GM12878 (cell line): ENCODE measurements at regions not wholly inside any gene's neighbourhood (a gene's known extent, or its start where the extent isn't known, plus 50 kb on each side); places are given as distances from the start of the nearest gene placed in this dataset.

Experiments used
- ATAC-seq: fragments of 200-7000 bp; cut with Tn5 transposase; 3 replicates; pipeline ENCODE4 v1.9.1; 2020; ENCODE audit warnings: mild to moderate bottlenecking, moderate library complexity
- BruUV-seq: library from RNA; stranded (reverse); fragments of 400-500 nt; replicated peaks from 2 replicates; lab custom pipeline; 2021; lab: Mats Ljungman, UMichigan
- CTCF ChIA-PET: fragments of 300-600 bp; sonication (Branson Sonifier 250); formaldehyde crosslinking; extraction: SDS; loops from one replicate; lab custom pipeline; 2021; ENCODE audit warnings: inconsistent platforms; lab: Yijun Ruan, JAX
- POLR2A ChIA-PET: fragments of 350-600 bp; formaldehyde crosslinking; extraction: SDS; loops from one replicate; lab custom pipeline; 2021; ENCODE audit warnings: inconsistent platforms; lab: Charles Lee
- RAD21 ChIA-PET: fragments of 300-600 bp; sonication (Branson Sonifier 250); formaldehyde crosslinking; loops from one replicate; lab custom pipeline; 2023; ENCODE audit warnings: antibody characterized with exemption; ENCODE audit not compliant: unreplicated experiment; lab: Charles Lee
- SMC1A ChIA-PET: fragments of 300-600 bp; sonication (Branson Sonifier 250); formaldehyde crosslinking; loops from one replicate; lab custom pipeline; 2023; ENCODE audit not compliant: unreplicated experiment, uncharacterized antibody; lab: Charles Lee
- DNase-seq: peaks from one replicate; pipeline ENCODE4 v3.0.0-alpha.2; 2011; ENCODE audit warnings: low read depth, low spot score
- FAIRE-seq: peaks from 3 replicates; lab custom pipeline; 2011; peaks lifted over from hg19 to GRCh38; lab: Jason Lieb, UNC
- H2AFZ ChIP-seq: 2 replicates; pipeline ENCODE4 v1.6.0; 2011; ENCODE audit warnings: low read depth, low read length, control low read depth; ENCODE audit not compliant: control insufficient read depth
- H3K27ac ChIP-seq: 2 replicates; pipeline ENCODE4 v1.5.1; 2011; ENCODE audit warnings: control low read depth; ENCODE audit not compliant: control insufficient read depth, insufficient read depth
- H3K27me3 ChIP-seq, 2 experiments: replicated peaks in 1 of 2; 2 replicates each; pipeline versions ENCODE4 v1.6.0 to v1.6.1; 2011; ENCODE audit warnings: low read length in 1 of 2; ENCODE audit not compliant: control insufficient read depth in 2 of 2, insufficient read depth in 2 of 2
- H3K36me3 ChIP-seq, 2 experiments: 2 replicates each; pipeline ENCODE4 v1.5.1; 2011; ENCODE audit warnings: low read length in 1 of 2; ENCODE audit not compliant: control insufficient read depth in 2 of 2, insufficient read depth in 2 of 2
- H3K4me1 ChIP-seq: 2 replicates; pipeline ENCODE4 v1.6.1; 2011; ENCODE audit warnings: mild to moderate bottlenecking, low read length, moderate library complexity, mixed read lengths; ENCODE audit not compliant: control insufficient read depth, insufficient read depth
- H3K4me2 ChIP-seq: 2 replicates; pipeline ENCODE4 v1.6.0; 2011; ENCODE audit warnings: control low read depth; ENCODE audit not compliant: control insufficient read depth, insufficient read depth
- H3K4me3 ChIP-seq: fragments of 200-600 bp; sonication (generic); 2 replicates; pipeline ENCODE4 v1.5.1; 2016
- H3K79me2 ChIP-seq: 2 replicates; pipeline ENCODE4 v1.6.0; 2011; ENCODE audit warnings: low read length; ENCODE audit not compliant: control insufficient read depth, insufficient read depth
- H3K9ac ChIP-seq: 2 replicates; pipeline ENCODE4 v1.8.0; 2011; ENCODE audit warnings: low read length, control low read depth, mixed read lengths; ENCODE audit not compliant: control insufficient read depth, insufficient read depth
- H3K9me3 ChIP-seq: replicated peaks from 3 replicates; pipeline ENCODE4 v1.5.1; 2011; ENCODE audit warnings: mild to moderate bottlenecking, low read length; ENCODE audit not compliant: control insufficient read depth, insufficient read depth
- H4K20me1 ChIP-seq: 2 replicates; pipeline ENCODE4 v1.6.0; 2011; ENCODE audit not compliant: control insufficient read depth, insufficient read depth
- BCL11A ChIP-seq: IDR thresholded peaks from 2 replicates; pipeline ENCODE4 v1.6.1; 2011; ENCODE audit warnings: low read depth, low read length
- BMI1 ChIP-seq: fragments of 450-650 bp; IDR thresholded peaks from 2 replicates; pipeline ENCODE4 v1.6.1; 2016; ENCODE audit warnings: mild to moderate bottlenecking, moderate library complexity, borderline replicate concordance
- BRCA1 ChIP-seq: IDR thresholded peaks from 2 replicates; pipeline ENCODE4 v1.6.1; 2011; ENCODE audit warnings: low read depth, low read length, improper control_type of control experiment
- EED ChIP-seq: sonication (generic); IDR thresholded peaks from 2 replicates; pipeline ENCODE4 v1.6.1; 2016; ENCODE audit warnings: antibody characterized with exemption, low read depth
- ESRRA ChIP-seq: IDR thresholded peaks from 2 replicates; pipeline ENCODE4 v1.6.1; 2012; ENCODE audit warnings: mild to moderate bottlenecking, low read length, improper control_type of control experiment
- IRF4 ChIP-seq: IDR thresholded peaks from 2 replicates; pipeline ENCODE4 v1.6.1; 2011; ENCODE audit warnings: low read depth, low read length
- JUNB ChIP-seq: IDR thresholded peaks from 2 replicates; pipeline ENCODE4 v1.6.1; 2016; ENCODE audit warnings: antibody characterized with exemption, mild to moderate bottlenecking
- JUND ChIP-seq: IDR thresholded peaks from 2 replicates; pipeline ENCODE4 v1.6.1; 2012; ENCODE audit warnings: low read depth, mild to moderate bottlenecking, low read length, improper control_type of control experiment, moderate library complexity
- KAT2A ChIP-seq: conservative IDR thresholded peaks from 2 replicates; pipeline ENCODE4 v1.6.1; 2011; ENCODE audit warnings: low read depth, low read length; ENCODE audit not compliant: control insufficient read depth
- MTA3 ChIP-seq: IDR thresholded peaks from 2 replicates; pipeline ENCODE4 v1.6.1; 2012; ENCODE audit warnings: low read length, inconsistent platforms, borderline replicate concordance
- NBN ChIP-seq: fragments of 450-650 bp; IDR thresholded peaks from 2 replicates; pipeline ENCODE4 v1.6.1; 2016
- NFYA ChIP-seq: IDR thresholded peaks from 2 replicates; pipeline ENCODE4 v1.6.1; 2011; ENCODE audit warnings: low read depth, mild to moderate bottlenecking, low read length, improper control_type of control experiment, borderline replicate concordance
- NFYB ChIP-seq: IDR thresholded peaks from 2 replicates; pipeline ENCODE4 v1.6.1; 2011; ENCODE audit warnings: low read depth, mild to moderate bottlenecking, low read length, improper control_type of control experiment, moderate library complexity; ENCODE audit not compliant: insufficient read depth
- SMAD5 ChIP-seq: IDR thresholded peaks from 2 replicates; pipeline ENCODE4 v1.6.1; 2016; ENCODE audit warnings: antibody characterized with exemption, low read depth
- TARDBP ChIP-seq: IDR thresholded peaks from 2 replicates; pipeline ENCODE4 v1.6.1; 2016; ENCODE audit warnings: borderline replicate concordance
- TBL1XR1 ChIP-seq: IDR thresholded peaks from 2 replicates; pipeline ENCODE4 v1.6.1; 2012; ENCODE audit warnings: low read depth, low read length, improper control_type of control experiment
- ZNF207 ChIP-seq: fragments of 450-650 bp; IDR thresholded peaks from 2 replicates; pipeline ENCODE4 v1.6.1; 2014; ENCODE audit warnings: antibody characterized with exemption, mild to moderate bottlenecking, borderline replicate concordance
- ZNF384 ChIP-seq: IDR thresholded peaks from 2 replicates; pipeline ENCODE4 v1.6.1; 2012; ENCODE audit warnings: low read depth, mild to moderate bottlenecking, low read length, improper control_type of control experiment, borderline replicate concordance
- WGBS: methylation state at CpG from one replicate; pipeline ENCODE4 v1.1.6; 2016; ENCODE audit warnings: low lambda C conversion rate; ENCODE audit not compliant: insufficient replicate concordance, insufficient coverage; ENCODE audit errors: missing lambda C conversion rate; 5-methylcytosine and 5-hydroxymethylcytosine counted together
- in situ Hi-C: fragments of 300-500 bp; cut with MboI; formaldehyde crosslinking; loops from 9 replicates; pipeline ENCODE4 v1.14.3; 2018; ENCODE audit warnings: mixed read lengths
- intact Hi-C: fragments of 100-400 bp; cut with micrococcal nuclease; formaldehyde crosslinking; loops from one replicate; pipeline ENCODE4 v1.14.2; 2022; ENCODE audit not compliant: unreplicated experiment
- TF ChIP-seq, protein P1 (sequence below): fragments of 450-650 bp; IDR thresholded peaks from 2 replicates; pipeline ENCODE4 v1.6.1; 2018; ENCODE audit warnings: mild to moderate bottlenecking, low read depth, moderate library complexity; ENCODE audit not compliant: partially characterized antibody
- TF ChIP-seq, protein P2 (sequence below): fragments of 450-650 bp; conservative IDR thresholded peaks from 2 replicates; pipeline ENCODE4 v1.6.1; 2017; ENCODE audit warnings: mild to moderate bottlenecking, moderate library complexity

DNA sequence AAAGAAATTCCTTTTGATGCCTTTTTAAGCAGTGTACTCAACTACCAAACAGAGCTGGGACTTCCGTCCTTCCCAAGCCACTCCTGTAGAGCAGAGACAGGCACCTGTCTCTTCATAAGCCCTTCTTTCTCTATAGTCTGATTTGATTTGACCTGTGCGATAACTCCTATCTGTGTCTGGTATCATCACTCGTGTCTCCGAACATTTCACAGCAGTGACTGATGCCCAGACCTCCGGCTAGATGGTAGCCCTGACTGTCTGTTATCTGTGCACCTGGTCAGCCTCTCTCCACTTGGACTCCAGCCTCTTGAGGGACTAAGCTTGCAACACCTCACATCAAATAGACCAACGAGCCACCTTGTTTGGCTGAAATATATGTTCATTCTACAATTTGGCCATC, 316.2 kb upstream of the ZNF507 start (continued):
- TF ChIP-seq, protein P1, sequence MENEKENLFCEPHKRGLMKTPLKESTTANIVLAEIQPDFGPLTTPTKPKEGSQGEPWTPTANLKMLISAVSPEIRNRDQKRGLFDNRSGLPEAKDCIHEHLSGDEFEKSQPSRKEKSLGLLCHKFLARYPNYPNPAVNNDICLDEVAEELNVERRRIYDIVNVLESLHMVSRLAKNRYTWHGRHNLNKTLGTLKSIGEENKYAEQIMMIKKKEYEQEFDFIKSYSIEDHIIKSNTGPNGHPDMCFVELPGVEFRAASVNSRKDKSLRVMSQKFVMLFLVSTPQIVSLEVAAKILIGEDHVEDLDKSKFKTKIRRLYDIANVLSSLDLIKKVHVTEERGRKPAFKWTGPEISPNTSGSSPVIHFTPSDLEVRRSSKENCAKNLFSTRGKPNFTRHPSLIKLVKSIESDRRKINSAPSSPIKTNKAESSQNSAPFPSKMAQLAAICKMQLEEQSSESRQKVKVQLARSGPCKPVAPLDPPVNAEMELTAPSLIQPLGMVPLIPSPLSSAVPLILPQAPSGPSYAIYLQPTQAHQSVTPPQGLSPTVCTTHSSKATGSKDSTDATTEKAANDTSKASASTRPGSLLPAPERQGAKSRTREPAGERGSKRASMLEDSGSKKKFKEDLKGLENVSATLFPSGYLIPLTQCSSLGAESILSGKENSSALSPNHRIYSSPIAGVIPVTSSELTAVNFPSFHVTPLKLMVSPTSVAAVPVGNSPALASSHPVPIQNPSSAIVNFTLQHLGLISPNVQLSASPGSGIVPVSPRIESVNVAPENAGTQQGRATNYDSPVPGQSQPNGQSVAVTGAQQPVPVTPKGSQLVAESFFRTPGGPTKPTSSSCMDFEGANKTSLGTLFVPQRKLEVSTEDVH, result no peak
- TF ChIP-seq SMAD5 (no peak), TBL1XR1 (no peak), ZNF384 (no peak), NFYA (no peak), EED (no peak), ESRRA (no peak), ZNF207 (no peak), MTA3 (no peak), NFYB (no peak)
- TF ChIP-seq, all 136 proteins: peak for 0

DNA sequence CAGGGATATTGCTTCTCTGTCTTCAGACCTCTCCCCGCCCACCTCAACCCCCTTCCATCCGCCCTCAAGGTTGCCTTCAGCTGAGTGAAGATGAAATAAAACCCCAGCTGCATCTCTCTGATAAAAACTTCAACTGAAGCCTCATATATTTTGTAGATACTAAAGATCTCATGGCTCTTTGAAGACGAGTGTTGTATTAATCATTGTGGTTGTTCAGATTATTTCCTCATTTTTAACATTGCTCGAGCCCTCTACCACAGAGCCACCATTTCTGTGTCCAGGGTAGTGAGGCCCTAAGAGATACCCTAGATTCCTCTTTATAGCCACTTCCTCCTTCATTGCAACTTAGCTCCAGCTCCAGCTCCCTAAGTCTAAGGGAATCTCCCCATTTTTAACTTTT, 312.8 kb upstream of the ZNF507 start:
- FAIRE-seq, result no peak
- ChIA-PET POLR2A (no interaction called here), RAD21 (no interaction called here), CTCF (no interaction called here), SMC1A (no interaction called here)
- H3K36me3 ChIP-seq, result no peaks in the 10 kb centered on the region
- no peaks in the 10 kb centered on the region for H4K20me1 ChIP-seq
- no TSS peak for BruUV-seq
- no peak overlapping the region for H3K9ac ChIP-seq
- H3K4me2 ChIP-seq, result no peak overlapping the region
- intact Hi-C loops (no loop called here), in situ Hi-C loops (no loop called here)
- H3K4me3 ChIP-seq, result no peak overlapping the region
- no peaks in the 10 kb centered on the region for H3K27me3 ChIP-seq
- H3K27ac ChIP-seq, result no peak overlapping the region
- no peak for ATAC-seq
- H3K9me3 ChIP-seq, result no peaks in the 10 kb centered on the region; the same call in 2 of the 3 replicates
- no peaks in the 10 kb centered on the region for H3K4me1 ChIP-seq
- WGBS, result 0% methylated on average over 3 of the region's 4 CpGs
- H3K79me2 ChIP-seq, result no peaks in the 10 kb centered on the region
- DNase-seq, result no peak
- no peak overlapping the region for H2AFZ ChIP-seq
- TF ChIP-seq JUND (no peak), ZNF384 (no peak), BCL11A (no peak), IRF4 (no peak), ESRRA (no peak), BRCA1 (no peak), TARDBP (no peak), KAT2A (no peak), BMI1 (no peak), JUNB (no peak), NBN (no peak)
- TF ChIP-seq, protein P2, sequence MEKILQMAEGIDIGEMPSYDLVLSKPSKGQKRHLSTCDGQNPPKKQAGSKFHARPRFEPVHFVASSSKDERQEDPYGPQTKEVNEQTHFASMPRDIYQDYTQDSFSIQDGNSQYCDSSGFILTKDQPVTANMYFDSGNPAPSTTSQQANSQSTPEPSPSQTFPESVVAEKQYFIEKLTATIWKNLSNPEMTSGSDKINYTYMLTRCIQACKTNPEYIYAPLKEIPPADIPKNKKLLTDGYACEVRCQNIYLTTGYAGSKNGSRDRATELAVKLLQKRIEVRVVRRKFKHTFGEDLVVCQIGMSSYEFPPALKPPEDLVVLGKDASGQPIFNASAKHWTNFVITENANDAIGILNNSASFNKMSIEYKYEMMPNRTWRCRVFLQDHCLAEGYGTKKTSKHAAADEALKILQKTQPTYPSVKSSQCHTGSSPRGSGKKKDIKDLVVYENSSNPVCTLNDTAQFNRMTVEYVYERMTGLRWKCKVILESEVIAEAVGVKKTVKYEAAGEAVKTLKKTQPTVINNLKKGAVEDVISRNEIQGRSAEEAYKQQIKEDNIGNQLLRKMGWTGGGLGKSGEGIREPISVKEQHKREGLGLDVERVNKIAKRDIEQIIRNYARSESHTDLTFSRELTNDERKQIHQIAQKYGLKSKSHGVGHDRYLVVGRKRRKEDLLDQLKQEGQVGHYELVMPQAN, result no peak
